ENCODE measurements at regions not wholly inside any gene's neighbourhood (a gene's known extent, or its start where the extent isn't known, plus 50 kb on each side); places are given as distances from the start of the nearest gene placed in this dataset.

- no peak overlapping the region for H3K4me3 ChIP-seq
These were observed 229.0 kb downstream of the TLE3 start for GRCh38 chr15:69868756-69869155.

GRCh38 chr15:69869291-69869690, 228.4 kb downstream of the TLE3 start:
- H3K9me3 ChIP-seq: peaks cover 0 to 6% (median 5%) of the 10 kb centered on the region in 4 donors
- DNase-seq: no peak

More at GRCh38 chr15:69868756-69869155, 229.0 kb downstream of the TLE3 start:
- Histone ChIP-seq H3K27me3 (no peaks in the 10 kb centered on the region), H3K4me1 (no peaks in the 10 kb centered on the region), H3K27ac (no peak overlapping the region), H3K9me3 (peaks cover 0 to 1% (median 1%) of the 10 kb centered on the region in 4 donors), H3K36me3 (no peaks in the 10 kb centered on the region)
- WGBS, 2 donors: 88 to 90% methylated on average over 3 of the region's 3 CpGs
- DNase-seq: no peak
- intact Hi-C loops (cut with DNase I): no loop called here
- TF ChIP-seq POLR2A (IDR thresholded peaks at IDR 0.05) (no peak), POLR2AphosphoS5 (IDR thresholded peaks at IDR 0.05) (no peak), EP300 (IDR thresholded peaks at IDR 0.05) (no peak)
- TF ChIP-seq, protein P1, sequence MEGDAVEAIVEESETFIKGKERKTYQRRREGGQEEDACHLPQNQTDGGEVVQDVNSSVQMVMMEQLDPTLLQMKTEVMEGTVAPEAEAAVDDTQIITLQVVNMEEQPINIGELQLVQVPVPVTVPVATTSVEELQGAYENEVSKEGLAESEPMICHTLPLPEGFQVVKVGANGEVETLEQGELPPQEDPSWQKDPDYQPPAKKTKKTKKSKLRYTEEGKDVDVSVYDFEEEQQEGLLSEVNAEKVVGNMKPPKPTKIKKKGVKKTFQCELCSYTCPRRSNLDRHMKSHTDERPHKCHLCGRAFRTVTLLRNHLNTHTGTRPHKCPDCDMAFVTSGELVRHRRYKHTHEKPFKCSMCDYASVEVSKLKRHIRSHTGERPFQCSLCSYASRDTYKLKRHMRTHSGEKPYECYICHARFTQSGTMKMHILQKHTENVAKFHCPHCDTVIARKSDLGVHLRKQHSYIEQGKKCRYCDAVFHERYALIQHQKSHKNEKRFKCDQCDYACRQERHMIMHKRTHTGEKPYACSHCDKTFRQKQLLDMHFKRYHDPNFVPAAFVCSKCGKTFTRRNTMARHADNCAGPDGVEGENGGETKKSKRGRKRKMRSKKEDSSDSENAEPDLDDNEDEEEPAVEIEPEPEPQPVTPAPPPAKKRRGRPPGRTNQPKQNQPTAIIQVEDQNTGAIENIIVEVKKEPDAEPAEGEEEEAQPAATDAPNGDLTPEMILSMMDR (IDR thresholded peaks at IDR 0.05): no peak

GRCh38 chr15:69869881-69870505, 227.7 kb downstream of the TLE3 start:
- TF ChIP-seq, protein P1 (IDR thresholded peaks at IDR 0.05): no peak
- no peak for TF ChIP-seq POLR2AphosphoS5 (IDR thresholded peaks at IDR 0.05)
- no peak for TF ChIP-seq EP300 (IDR thresholded peaks at IDR 0.05)
- TF ChIP-seq POLR2A (IDR thresholded peaks at IDR 0.05): no peak
- DNase-seq: no peak
- no peaks in the 10 kb centered on the region for H3K4me1 ChIP-seq
- intact Hi-C loops (cut with DNase I): no loop called here
- peaks cover 0 to 9% (median 6%) of the 10 kb centered on the region in 4 donors for H3K9me3 ChIP-seq
- no peaks in the 10 kb centered on the region for H3K27me3 ChIP-seq
- H3K4me3 ChIP-seq: no peak overlapping the region
- 75 to 88% methylated on average over 9 of the region's 9 CpGs for WGBS, 2 donors
- H3K36me3 ChIP-seq: no peaks in the 10 kb centered on the region
- H3K27ac ChIP-seq: no peak overlapping the region

More at GRCh38 chr15:69869291-69869690, 228.4 kb downstream of the TLE3 start:
- H3K27me3 ChIP-seq: no peaks in the 10 kb centered on the region
- no peak overlapping the region for H3K27ac ChIP-seq
- TF ChIP-seq POLR2A (IDR thresholded peaks at IDR 0.05) (no peak), POLR2AphosphoS5 (IDR thresholded peaks at IDR 0.05) (no peak), EP300 (IDR thresholded peaks at IDR 0.05) (no peak)
- TF ChIP-seq, protein P1 (IDR thresholded peaks at IDR 0.05): no peak
- no peaks in the 10 kb centered on the region for H3K4me1 ChIP-seq
- H3K4me3 ChIP-seq: no peak overlapping the region
- intact Hi-C loops (cut with DNase I): no loop called here
- no peaks in the 10 kb centered on the region for H3K36me3 ChIP-seq
- 22 to 36% methylated on average over 2 of the region's 2 CpGs for WGBS, 2 donors

- no peak for DNase-seq
- TF ChIP-seq EP300 (IDR thresholded peaks at IDR 0.05) (no peak), POLR2A (IDR thresholded peaks at IDR 0.05) (no peak), POLR2AphosphoS5 (IDR thresholded peaks at IDR 0.05) (no peak)
- TF ChIP-seq, protein P1 (IDR thresholded peaks at IDR 0.05): no peak
- Histone ChIP-seq H3K27ac (no peak overlapping the region), H3K4me3 (no peak overlapping the region), H3K36me3 (no peaks in the 10 kb centered on the region), H3K4me1 (no peaks in the 10 kb centered on the region), H3K9me3 (peaks cover 0 to 9% (median 6%) of the 10 kb centered on the region in 4 donors), H3K27me3 (no peaks in the 10 kb centered on the region)
- intact Hi-C loops (cut with DNase I): no loop called here
- whole genome bisulfite sequencing, 2 donors: 89% methylated on average over 7 of the region's 7 CpGs
These were observed 226.1 kb downstream of the TLE3 start for GRCh38 chr15:69871511-69872134.

Data from sigmoid colon (tissue), 6 donors.